HEK293 (cell line): ENCODE measurements at regions not wholly inside any gene's neighbourhood (a gene's known extent, or its start where the extent isn't known, plus 50 kb on each side); places are given as distances from the start of the nearest gene placed in this dataset.

Experiments
- KLF1 ChIP-seq: fragments of 450-650 bp; formaldehyde crosslinking; IDR thresholded peaks from 2 replicates; pipeline ENCODE4 v1.5.1; 2016; ENCODE audit warnings: missing biosample characterization, missing genetic modification characterization
- ZNF184 ChIP-seq: fragments of 450-650 bp; IDR thresholded peaks from 2 replicates; pipeline ENCODE4 v1.5.1; 2018; ENCODE audit warnings: missing biosample characterization, mild to moderate bottlenecking, missing genetic modification characterization
- ZNF24 ChIP-seq: fragments of 450-650 bp; formaldehyde crosslinking; IDR thresholded peaks from 2 replicates; pipeline ENCODE4 v1.5.1; 2016; ENCODE audit warnings: missing biosample characterization, missing genetic modification characterization
- ZNF335 ChIP-seq: fragments of 450-650 bp; formaldehyde crosslinking; conservative IDR thresholded peaks from 2 replicates; pipeline ENCODE4 v1.5.1; 2016; ENCODE audit warnings: missing biosample characterization, missing genetic modification characterization
- ZNF423 ChIP-seq: fragments of 450-650 bp; formaldehyde crosslinking; IDR thresholded peaks from 2 replicates; pipeline ENCODE4 v1.5.1; 2016; ENCODE audit warnings: missing biosample characterization, missing genetic modification characterization
- ZNF664 ChIP-seq: fragments of 450-650 bp; formaldehyde crosslinking; IDR thresholded peaks from 2 replicates; pipeline ENCODE4 v1.5.1; 2016; ENCODE audit warnings: missing biosample characterization, missing genetic modification characterization
- TF ChIP-seq, protein P1 (sequence below): fragments of 450-650 bp; formaldehyde crosslinking; IDR thresholded peaks from 2 replicates; pipeline ENCODE4 v1.5.1; 2016; ENCODE audit warnings: missing biosample characterization, missing genetic modification characterization
- TF ChIP-seq, protein P2 (sequence below): fragments of 450-650 bp; formaldehyde crosslinking; IDR thresholded peaks from 2 replicates; pipeline ENCODE4 v1.5.1; 2016; ENCODE audit warnings: missing biosample characterization, missing genetic modification characterization
- TF ChIP-seq, protein P3 (sequence below): fragments of 450-650 bp; formaldehyde crosslinking; IDR thresholded peaks from 2 replicates; pipeline ENCODE4 v1.5.1; 2016; ENCODE audit warnings: missing biosample characterization, missing genetic modification characterization, low read depth

DNA sequence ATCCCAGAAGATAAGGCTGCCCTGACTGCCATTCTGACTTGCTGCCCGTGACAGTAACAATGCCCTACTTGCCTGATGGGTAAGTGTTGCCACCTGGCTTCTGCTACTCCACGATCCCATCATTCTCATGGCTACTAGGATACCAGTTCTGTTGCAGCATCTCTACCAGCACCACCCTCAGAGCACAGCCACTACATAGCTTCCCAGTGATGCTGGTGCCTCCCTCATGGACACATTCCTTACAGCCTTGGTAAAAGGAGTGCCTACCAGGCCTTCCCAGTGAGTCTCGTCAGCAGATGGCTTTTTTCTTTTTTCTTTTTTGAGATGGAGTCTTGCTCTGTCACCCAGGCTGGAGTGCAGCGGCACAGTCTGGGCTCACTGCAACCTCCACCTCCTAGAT lies 84.4 kb upstream of the CMKLR1 start:
- TF ChIP-seq, protein P1, sequence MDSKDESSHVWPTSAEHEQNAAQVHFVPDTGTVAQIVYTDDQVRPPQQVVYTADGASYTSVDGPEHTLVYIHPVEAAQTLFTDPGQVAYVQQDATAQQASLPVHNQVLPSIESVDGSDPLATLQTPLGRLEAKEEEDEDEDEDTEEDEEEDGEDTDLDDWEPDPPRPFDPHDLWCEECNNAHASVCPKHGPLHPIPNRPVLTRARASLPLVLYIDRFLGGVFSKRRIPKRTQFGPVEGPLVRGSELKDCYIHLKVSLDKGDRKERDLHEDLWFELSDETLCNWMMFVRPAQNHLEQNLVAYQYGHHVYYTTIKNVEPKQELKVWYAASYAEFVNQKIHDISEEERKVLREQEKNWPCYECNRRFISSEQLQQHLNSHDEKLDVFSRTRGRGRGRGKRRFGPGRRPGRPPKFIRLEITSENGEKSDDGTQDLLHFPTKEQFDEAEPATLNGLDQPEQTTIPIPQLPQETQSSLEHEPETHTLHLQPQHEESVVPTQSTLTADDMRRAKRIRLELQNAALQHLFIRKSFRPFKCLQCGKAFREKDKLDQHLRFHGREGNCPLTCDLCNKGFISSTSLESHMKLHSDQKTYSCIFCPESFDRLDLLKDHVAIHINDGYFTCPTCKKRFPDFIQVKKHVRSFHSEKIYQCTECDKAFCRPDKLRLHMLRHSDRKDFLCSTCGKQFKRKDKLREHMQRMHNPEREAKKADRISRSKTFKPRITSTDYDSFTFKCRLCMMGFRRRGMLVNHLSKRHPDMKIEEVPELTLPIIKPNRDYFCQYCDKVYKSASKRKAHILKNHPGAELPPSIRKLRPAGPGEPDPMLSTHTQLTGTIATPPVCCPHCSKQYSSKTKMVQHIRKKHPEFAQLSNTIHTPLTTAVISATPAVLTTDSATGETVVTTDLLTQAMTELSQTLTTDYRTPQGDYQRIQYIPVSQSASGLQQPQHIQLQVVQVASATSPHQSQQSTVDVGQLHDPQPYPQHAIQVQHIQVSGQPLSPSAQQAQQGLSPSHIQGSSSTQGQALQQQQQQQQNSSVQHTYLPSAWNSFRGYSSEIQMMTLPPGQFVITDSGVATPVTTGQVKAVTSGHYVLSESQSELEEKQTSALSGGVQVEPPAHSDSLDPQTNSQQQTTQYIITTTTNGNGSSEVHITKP (tag by site-specific recombination): no peak
- TF ChIP-seq, protein P2, sequence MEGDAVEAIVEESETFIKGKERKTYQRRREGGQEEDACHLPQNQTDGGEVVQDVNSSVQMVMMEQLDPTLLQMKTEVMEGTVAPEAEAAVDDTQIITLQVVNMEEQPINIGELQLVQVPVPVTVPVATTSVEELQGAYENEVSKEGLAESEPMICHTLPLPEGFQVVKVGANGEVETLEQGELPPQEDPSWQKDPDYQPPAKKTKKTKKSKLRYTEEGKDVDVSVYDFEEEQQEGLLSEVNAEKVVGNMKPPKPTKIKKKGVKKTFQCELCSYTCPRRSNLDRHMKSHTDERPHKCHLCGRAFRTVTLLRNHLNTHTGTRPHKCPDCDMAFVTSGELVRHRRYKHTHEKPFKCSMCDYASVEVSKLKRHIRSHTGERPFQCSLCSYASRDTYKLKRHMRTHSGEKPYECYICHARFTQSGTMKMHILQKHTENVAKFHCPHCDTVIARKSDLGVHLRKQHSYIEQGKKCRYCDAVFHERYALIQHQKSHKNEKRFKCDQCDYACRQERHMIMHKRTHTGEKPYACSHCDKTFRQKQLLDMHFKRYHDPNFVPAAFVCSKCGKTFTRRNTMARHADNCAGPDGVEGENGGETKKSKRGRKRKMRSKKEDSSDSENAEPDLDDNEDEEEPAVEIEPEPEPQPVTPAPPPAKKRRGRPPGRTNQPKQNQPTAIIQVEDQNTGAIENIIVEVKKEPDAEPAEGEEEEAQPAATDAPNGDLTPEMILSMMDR (tag by site-specific recombination): no peak
- TF ChIP-seq, protein P3, sequence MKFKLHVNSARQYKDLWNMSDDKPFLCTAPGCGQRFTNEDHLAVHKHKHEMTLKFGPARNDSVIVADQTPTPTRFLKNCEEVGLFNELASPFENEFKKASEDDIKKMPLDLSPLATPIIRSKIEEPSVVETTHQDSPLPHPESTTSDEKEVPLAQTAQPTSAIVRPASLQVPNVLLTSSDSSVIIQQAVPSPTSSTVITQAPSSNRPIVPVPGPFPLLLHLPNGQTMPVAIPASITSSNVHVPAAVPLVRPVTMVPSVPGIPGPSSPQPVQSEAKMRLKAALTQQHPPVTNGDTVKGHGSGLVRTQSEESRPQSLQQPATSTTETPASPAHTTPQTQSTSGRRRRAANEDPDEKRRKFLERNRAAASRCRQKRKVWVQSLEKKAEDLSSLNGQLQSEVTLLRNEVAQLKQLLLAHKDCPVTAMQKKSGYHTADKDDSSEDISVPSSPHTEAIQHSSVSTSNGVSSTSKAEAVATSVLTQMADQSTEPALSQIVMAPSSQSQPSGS (tag by site-specific recombination): no peak
- TF ChIP-seq KLF1 (tag by site-specific recombination) (no peak), ZNF335 (tag by site-specific recombination) (no peak), ZNF184 (no peak), ZNF24 (tag by site-specific recombination) (no peak), ZNF664 (tag by site-specific recombination) (no peak), ZNF423 (tag by site-specific recombination) (no peak)
